HG03469 (cell line): ENCODE measurements at regions not wholly inside any gene's neighbourhood (a gene's known extent, or its start where the extent isn't known, plus 50 kb on each side); places are given as distances from the start of the nearest gene placed in this dataset.

Experiments used
- ATAC-seq: cut with Tn5 transposase; IDR thresholded peaks from one replicate; pipeline ENCODE4 v1.9.1; 2021; ENCODE audit warnings: mild to moderate bottlenecking, moderate library complexity, moderate number of reproducible peaks; ENCODE audit not compliant: unreplicated experiment

DNA sequence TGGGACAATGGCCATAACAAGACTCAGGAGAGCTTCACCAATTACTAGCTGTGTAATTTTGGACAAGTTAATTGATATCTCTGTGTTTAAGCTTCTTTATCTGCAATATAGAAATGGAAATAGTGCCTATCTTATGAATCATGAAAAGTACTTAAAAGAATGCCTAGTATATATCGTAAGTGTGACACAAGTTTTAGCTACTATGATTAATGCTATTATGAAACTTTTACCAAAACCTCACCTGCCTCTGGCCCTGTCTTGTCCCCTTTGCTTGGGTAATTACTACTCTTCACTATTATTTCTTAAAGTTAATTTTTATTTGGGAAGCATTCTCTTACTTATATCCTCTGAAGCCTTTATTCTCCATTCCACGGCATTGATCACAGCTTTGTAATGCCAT, 75.0 kb upstream of the NETO1 start:
- ATAC-seq, result no peak

GRCh38 chr18:72940986-72941385, 73.2 kb upstream of the NETO1 start:
- no peak for ATAC-seq

GRCh38 chr18:72940509-72940908, 72.7 kb upstream of the NETO1 start:
- no peak for ATAC-seq

DNA sequence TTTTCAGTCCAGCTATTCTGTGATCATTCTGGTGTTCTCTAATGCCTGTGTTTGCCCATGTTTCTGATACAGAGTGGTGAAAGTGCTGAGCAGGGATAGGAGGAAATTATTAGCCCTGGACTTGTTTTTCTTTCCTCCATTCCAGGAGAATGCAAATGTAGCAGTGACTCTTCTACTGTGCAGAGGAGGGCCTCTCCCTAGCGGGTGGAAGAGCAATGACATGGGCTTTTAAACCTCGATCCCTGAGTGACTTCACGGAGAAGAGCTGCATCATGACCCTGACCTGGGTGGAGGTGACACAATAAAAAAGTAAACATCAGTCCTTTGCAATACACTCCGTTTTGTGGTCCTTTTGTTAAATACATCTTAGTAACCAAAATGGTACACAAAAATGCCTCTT, 68.0 kb upstream of the NETO1 start:
- no peak for ATAC-seq

GRCh38 chr18:72922895-72923294, 55.1 kb upstream of the NETO1 start:
- ATAC-seq, result no peak
